ENCODE measurements at regions not wholly inside any gene's neighbourhood (a gene's known extent, or its start where the extent isn't known, plus 50 kb on each side); places are given as distances from the start of the nearest gene placed in this dataset.

DNA sequence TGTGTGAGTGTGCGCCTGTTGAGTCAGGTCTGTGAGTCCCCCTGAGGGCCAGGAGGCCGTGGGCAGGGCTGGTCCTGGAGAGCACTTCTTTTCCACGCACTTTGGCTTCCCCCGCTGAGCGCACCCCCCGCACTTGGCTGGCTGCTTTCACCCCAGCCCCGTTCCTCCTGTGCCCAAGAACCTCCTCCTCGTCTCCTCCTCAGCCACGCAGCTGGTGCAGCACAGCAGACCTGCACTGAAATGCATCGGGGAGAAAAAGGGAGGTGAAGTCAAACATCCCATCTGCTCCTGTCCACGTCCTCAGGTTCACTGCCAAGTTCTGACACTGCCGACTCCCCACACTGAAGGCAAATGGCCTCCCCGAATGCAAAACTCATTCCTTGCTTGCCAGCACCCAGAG, 362.7 kb upstream of the SFSWAP start:
- TF ChIP-seq, protein P1, sequence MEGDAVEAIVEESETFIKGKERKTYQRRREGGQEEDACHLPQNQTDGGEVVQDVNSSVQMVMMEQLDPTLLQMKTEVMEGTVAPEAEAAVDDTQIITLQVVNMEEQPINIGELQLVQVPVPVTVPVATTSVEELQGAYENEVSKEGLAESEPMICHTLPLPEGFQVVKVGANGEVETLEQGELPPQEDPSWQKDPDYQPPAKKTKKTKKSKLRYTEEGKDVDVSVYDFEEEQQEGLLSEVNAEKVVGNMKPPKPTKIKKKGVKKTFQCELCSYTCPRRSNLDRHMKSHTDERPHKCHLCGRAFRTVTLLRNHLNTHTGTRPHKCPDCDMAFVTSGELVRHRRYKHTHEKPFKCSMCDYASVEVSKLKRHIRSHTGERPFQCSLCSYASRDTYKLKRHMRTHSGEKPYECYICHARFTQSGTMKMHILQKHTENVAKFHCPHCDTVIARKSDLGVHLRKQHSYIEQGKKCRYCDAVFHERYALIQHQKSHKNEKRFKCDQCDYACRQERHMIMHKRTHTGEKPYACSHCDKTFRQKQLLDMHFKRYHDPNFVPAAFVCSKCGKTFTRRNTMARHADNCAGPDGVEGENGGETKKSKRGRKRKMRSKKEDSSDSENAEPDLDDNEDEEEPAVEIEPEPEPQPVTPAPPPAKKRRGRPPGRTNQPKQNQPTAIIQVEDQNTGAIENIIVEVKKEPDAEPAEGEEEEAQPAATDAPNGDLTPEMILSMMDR (IDR thresholded peaks at IDR 0.05; ENCODE audit: low read depth, low read length): no peak
- no peak for DNase-seq (ENCODE audit: extremely low read depth, low read depth)

DNA sequence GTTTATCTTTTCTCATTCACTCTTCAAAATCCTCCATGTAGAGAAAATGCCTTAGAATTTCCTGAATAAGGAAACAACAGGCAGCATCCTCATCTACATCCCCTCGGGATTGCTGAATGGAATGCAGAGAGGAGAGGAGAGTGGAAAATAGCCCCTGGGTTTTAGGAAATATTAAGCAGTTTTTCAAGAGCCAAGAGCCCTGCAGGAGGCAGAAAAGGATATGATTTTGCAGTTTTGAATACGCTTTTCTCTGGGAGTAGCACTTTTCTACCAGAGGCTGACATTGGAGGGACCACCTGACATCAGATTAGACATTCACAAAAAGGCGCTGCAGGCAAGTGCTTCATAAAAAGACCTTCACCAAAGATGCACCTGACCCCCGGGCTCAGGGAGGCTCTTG, 362.2 kb upstream of the SFSWAP start:
- TF ChIP-seq, protein P1 (IDR thresholded peaks at IDR 0.05; ENCODE audit: low read depth, low read length): no peak
- DNase-seq (ENCODE audit: extremely low read depth, low read depth): no peak

DNA sequence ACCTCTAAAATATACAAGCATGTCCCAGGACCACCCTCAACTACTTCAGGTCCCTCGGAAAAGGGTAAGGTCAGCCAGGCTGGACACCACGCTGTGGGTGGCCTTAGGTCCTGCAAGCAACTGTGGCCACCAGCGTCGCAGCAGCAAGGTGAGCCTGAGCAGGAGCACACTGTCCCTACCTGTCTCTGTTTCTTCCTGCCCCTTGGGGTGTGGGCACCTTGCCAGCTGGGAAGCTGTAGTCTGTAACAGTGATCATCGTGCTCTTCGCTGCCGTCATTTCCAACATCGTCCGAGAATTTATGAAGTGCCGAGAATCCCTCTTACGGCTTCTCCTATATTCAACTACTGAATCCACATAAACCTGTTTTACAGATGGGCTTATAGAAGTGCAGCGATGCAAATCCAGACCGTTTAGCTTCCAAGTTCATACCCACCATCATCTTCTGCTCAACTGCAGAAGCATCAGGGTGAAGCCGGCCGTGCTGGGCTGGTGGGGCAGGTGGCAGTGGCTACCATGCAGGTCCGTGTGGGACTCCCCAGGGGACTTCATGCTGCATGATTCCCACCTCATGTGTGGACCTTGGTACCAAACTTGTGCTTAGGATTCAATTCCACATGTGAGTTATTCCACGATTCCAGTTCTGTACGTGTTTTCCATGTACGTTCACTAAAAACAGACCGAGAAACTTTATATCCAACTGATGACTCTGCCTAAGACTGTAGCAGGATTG, 361.3 kb upstream of the SFSWAP start:
- TF ChIP-seq, protein P1 (IDR thresholded peaks at IDR 0.05; ENCODE audit: low read depth, low read length): no peak
- no peak for DNase-seq (ENCODE audit: extremely low read depth, low read depth)

DNA sequence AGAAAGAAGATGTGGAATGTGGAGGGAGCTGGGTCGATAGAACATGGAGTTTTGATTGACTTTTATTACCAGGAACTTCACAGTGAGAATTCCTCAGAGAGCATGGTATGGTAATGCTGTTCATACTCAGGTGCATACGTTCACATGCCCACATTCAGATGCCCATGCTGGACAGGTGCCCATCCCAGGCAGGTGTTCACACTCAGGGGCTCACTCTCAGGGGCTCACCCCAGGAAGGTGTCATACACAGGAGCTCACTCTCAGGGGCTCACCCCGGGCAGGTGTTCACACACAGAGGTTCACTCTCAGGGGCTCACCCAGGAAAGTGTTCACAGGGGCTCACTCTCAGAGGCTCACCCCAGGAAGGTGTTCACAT, 360.0 kb upstream of the SFSWAP start:
- no peak for DNase-seq (ENCODE audit: extremely low read depth, low read depth)
- TF ChIP-seq, protein P1 (IDR thresholded peaks at IDR 0.05; ENCODE audit: low read depth, low read length): no peak

DNA sequence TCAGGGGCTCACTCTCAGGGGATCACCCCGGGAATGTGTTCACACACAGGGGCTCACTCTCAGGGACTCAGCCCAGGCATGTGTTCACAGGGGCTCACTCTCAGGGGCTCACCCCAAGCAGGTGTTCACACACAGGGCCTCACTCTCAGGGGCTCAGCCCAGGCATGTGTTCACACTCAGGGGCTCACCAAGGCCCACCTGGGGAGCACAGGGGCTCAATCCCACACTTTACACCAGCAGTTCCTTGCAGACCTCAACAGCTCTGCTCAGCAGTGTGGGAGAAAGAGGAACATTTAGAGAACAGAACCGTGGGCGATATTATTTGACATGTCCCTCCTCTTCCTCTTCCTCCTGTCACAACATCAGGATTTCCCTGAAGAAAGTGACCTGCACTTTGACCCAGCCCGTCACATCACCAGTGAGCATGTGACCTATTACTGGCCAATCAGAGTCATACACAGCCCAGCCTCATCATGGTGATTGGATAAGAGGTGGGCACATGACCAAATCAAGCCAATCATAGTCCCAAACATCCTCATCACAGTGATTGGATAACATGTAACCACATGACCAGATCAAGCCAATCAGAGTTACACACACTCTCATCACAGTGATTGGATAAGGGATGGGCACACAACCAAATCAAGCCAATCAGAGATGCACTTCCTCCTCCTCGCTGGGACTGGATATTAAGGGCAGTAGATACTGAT, 359.4 kb upstream of the SFSWAP start:
- TF ChIP-seq, protein P1 (IDR thresholded peaks at IDR 0.05; ENCODE audit: low read depth, low read length): no peak
- no peak for DNase-seq (ENCODE audit: extremely low read depth, low read depth)

DNA sequence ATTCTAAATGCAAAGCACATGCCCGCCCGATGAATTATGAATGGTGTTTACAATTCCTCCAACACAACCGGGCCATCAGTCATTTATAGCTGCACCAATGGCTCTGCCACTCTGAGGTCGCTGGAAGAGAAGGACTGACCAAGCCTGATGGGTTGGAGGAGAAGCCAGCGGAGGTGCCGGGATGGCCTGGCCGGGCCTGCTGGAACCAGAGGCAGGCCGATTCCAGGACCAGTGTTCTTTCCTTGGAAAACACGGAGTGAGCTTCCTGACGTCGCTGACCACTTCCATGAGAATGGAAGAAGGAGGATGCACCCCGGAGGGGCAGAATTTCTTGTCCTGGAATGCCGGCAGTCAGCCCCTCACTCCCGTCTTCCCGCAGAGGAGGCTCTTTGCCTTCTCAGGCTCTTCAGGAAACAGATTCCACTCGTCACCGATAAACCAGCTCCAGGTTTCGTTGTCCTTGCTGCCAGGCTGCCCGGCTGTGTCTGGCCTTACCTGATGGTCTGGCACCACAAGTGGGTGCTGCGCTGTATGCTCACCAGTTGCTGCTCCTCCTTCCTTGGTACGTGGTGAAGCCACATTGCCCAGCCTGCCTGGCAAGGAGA, 358.5 kb upstream of the SFSWAP start:
- DNase-seq (ENCODE audit: extremely low read depth, low read depth): no peak
- TF ChIP-seq, protein P1 (IDR thresholded peaks at IDR 0.05; ENCODE audit: low read depth, low read length): no peak

DNA sequence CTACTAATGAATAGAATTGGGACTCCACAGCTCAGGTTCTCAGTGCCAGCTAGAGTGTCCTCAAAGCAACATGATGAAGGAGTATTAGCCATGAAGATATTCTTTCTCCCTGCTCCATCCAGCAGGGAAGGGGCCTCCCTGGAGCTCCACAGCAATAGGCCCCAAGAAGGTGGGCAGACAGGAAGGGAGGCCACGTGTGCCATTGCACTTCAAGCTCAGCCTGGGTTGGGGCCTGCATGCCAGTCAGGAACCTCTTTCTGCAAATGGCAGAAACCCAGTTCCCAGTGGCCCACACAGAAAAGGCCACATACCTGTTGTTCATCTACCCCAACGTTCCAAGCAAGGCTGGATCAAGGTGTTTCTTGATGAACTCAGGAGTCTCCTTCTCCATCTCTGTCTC, 357.5 kb upstream of the SFSWAP start:
- no peak for DNase-seq (ENCODE audit: extremely low read depth, low read depth)
- TF ChIP-seq, protein P1 (IDR thresholded peaks at IDR 0.05; ENCODE audit: low read depth, low read length): no peak
